ENCODE measurements at regions not wholly inside any gene's neighbourhood (a gene's known extent, or its start where the extent isn't known, plus 50 kb on each side); places are given as distances from the start of the nearest gene placed in this dataset.

GRCh38 chr2:176872406-176872805 lies 340.2 kb upstream of the HNRNPA3 start:
- no peak for DNase-seq (ENCODE audit: low spot score)
- H3K27ac ChIP-seq, result no peak overlapping the region
- H2AFZ ChIP-seq, result no peak overlapping the region
- H3K27me3 ChIP-seq, result peaks cover 2% of the 10 kb centered on the region
- H3K79me2 ChIP-seq, result no peaks in the 10 kb centered on the region
- H3K9me3 ChIP-seq (ENCODE audit: low read depth), result no peaks in the 10 kb centered on the region
- H3K4me2 ChIP-seq, result no peak overlapping the region
- H3K9me2 ChIP-seq (replicated peaks; ENCODE audit: insufficient read depth), result no peaks in the 10 kb centered on the region
- H3K4me1 ChIP-seq (ENCODE audit: insufficient read depth), result no peaks in the 10 kb centered on the region
- no peaks in the 10 kb centered on the region for H3K36me3 ChIP-seq (replicated peaks; ENCODE audit: insufficient read depth, low read depth)
- WGBS (ENCODE audit: low lambda C conversion rate, missing lambda C conversion rate), result 69% methylated on average over 3 of the region's 3 CpGs
- no peak overlapping the region for H3K4me3 ChIP-seq
- no peaks in the 10 kb centered on the region for H4K20me1 ChIP-seq (ENCODE audit: insufficient read depth, poor library complexity, severe bottlenecking)
- TF ChIP-seq CTCF (IDR thresholded peaks at IDR 0.05; ENCODE audit: poor library complexity) (no peak), EZH2 (IDR thresholded peaks at IDR 0.05; ENCODE audit: borderline replicate concordance) (no peak), EZH2phosphoT487 (IDR thresholded peaks at IDR 0.05; ENCODE audit: low read depth, severe bottlenecking, unreplicated experiment) (no peak)

- no peaks in the 10 kb centered on the region for H4K20me1 ChIP-seq (ENCODE audit: insufficient read depth, poor library complexity, severe bottlenecking)
- no peak overlapping the region for H2AFZ ChIP-seq
- H3K4me2 ChIP-seq, result no peak overlapping the region
- H3K9me3 ChIP-seq (ENCODE audit: low read depth), result no peaks in the 10 kb centered on the region
- H3K4me1 ChIP-seq (ENCODE audit: insufficient read depth), result no peaks in the 10 kb centered on the region
- H3K4me3 ChIP-seq, result no peak overlapping the region
- no peaks in the 10 kb centered on the region for H3K36me3 ChIP-seq (replicated peaks; ENCODE audit: insufficient read depth, low read depth)
- WGBS (ENCODE audit: low lambda C conversion rate, missing lambda C conversion rate), result 46% methylated on average over 4 of the region's 4 CpGs
- H3K27me3 ChIP-seq, result peaks cover 2% of the 10 kb centered on the region
- H3K79me2 ChIP-seq, result no peaks in the 10 kb centered on the region
- TF ChIP-seq CTCF (IDR thresholded peaks at IDR 0.05; ENCODE audit: poor library complexity) (no peak), EZH2phosphoT487 (IDR thresholded peaks at IDR 0.05; ENCODE audit: low read depth, severe bottlenecking, unreplicated experiment) (no peak), EZH2 (IDR thresholded peaks at IDR 0.05; ENCODE audit: borderline replicate concordance) (no peak)
- DNase-seq (ENCODE audit: low spot score), result no peak
- H3K9me2 ChIP-seq (replicated peaks; ENCODE audit: insufficient read depth), result no peaks in the 10 kb centered on the region
- H3K27ac ChIP-seq, result no peak overlapping the region
Observed at GRCh38 chr2:176873403-176873802, 339.2 kb upstream of the HNRNPA3 start.

- H3K4me2 ChIP-seq, result no peak overlapping the region
- H3K9me2 ChIP-seq (replicated peaks; ENCODE audit: insufficient read depth), result no peaks in the 10 kb centered on the region
- H3K36me3 ChIP-seq (replicated peaks; ENCODE audit: insufficient read depth, low read depth), result no peaks in the 10 kb centered on the region
- H4K20me1 ChIP-seq (ENCODE audit: insufficient read depth, poor library complexity, severe bottlenecking), result no peaks in the 10 kb centered on the region
- H3K79me2 ChIP-seq, result no peaks in the 10 kb centered on the region
- no peak for DNase-seq (ENCODE audit: low spot score)
- no peak for TF ChIP-seq EZH2phosphoT487 (IDR thresholded peaks at IDR 0.05; ENCODE audit: low read depth, severe bottlenecking, unreplicated experiment)
- TF ChIP-seq EZH2 (IDR thresholded peaks at IDR 0.05; ENCODE audit: borderline replicate concordance), result no peak
- TF ChIP-seq CTCF (IDR thresholded peaks at IDR 0.05; ENCODE audit: poor library complexity), result no peak
- no peaks in the 10 kb centered on the region for H3K9me3 ChIP-seq (ENCODE audit: low read depth)
- no peak overlapping the region for H2AFZ ChIP-seq
- peaks cover 2% of the 10 kb centered on the region for H3K27me3 ChIP-seq
- no peaks in the 10 kb centered on the region for H3K4me1 ChIP-seq (ENCODE audit: insufficient read depth)
- H3K27ac ChIP-seq, result no peak overlapping the region
- 91% methylated on average over 4 of the region's 4 CpGs for WGBS (ENCODE audit: low lambda C conversion rate, missing lambda C conversion rate)
- no peak overlapping the region for H3K4me3 ChIP-seq
Observed at GRCh38 chr2:176876493-176877103, 336.0 kb upstream of the HNRNPA3 start.
